GM12865 (cell line): ENCODE measurements at regions not wholly inside any gene's neighbourhood (a gene's known extent, or its start where the extent isn't known, plus 50 kb on each side); places are given as distances from the start of the nearest gene placed in this dataset.

Experiments used
- DNase-seq: peaks from one replicate; pipeline ENCODE4 v3.0.0; 2010; ENCODE audit warnings: low read depth
- H3K4me3 ChIP-seq: 2 replicates; pipeline ENCODE4 v1.5.1; 2011; ENCODE audit warnings: mild to moderate bottlenecking, low read depth, low read length, control low read depth
- CTCF ChIP-seq: IDR thresholded peaks from 2 replicates; pipeline ENCODE4 v1.5.1; 2011; ENCODE audit warnings: low read length, control low read depth, low read depth, inconsistent platforms; ENCODE audit not compliant: insufficient read depth; ENCODE audit errors: missing control alignments

GRCh38 chrX:137101273-137101990 is 67.6 kb upstream of the GPR101 start:
- DNase-seq: no peak
- no peak overlapping the region for H3K4me3 ChIP-seq
- no peak for TF ChIP-seq CTCF
